ENCODE measurements at regions not wholly inside any gene's neighbourhood (a gene's known extent, or its start where the extent isn't known, plus 50 kb on each side); places are given as distances from the start of the nearest gene placed in this dataset.

- no peak for TF ChIP-seq CTCF (conservative IDR thresholded peaks at IDR 0.05; ENCODE audit: low read length)
- TF ChIP-seq EZH2phosphoT487 (IDR thresholded peaks at IDR 0.05; ENCODE audit: borderline replicate concordance): no peak
Measured at GRCh38 chr1:212506666-212507065, 73.9 kb downstream of the NENF start.

Data from Loucy (cell line).